Stimulated activated naive CD4-positive, alpha-beta T cell treated with Interleukin-2 at 50 U/mL for 16 hours (primary cell): ENCODE measurements at regions not wholly inside any gene's neighbourhood (a gene's known extent, or its start where the extent isn't known, plus 50 kb on each side); places are given as distances from the start of the nearest gene placed in this dataset.
"Not testable (repeated sequence)": the region's sequence is repeated elsewhere in the genome, so short reads cannot be mapped to it uniquely, and the experiment has no call there.

Experiments used
- DNase-seq: peaks from one replicate; lab custom pipeline; 2025; lab: John Stamatoyannopoulos, UW

GRCh38 chr2:190742431-190742830 lies 93.5 kb downstream of the NAB1 start:
- no peak for DNase-seq

- DNase-seq: no peak
These were observed 95.2 kb downstream of the NAB1 start for GRCh38 chr2:190744041-190744440.

- no peak for DNase-seq
These were observed 98.3 kb downstream of the NAB1 start for GRCh38 chr2:190746971-190747761.

- DNase-seq: no peak
These were observed 100.1 kb downstream of the NAB1 start for GRCh38 chr2:190748966-190749365.

- no peak for DNase-seq
These were observed 107.0 kb downstream of the NAB1 start for GRCh38 chr2:190755772-190756415.

GRCh38 chr2:190759749-190760213 lies 110.9 kb downstream of the NAB1 start:
- DNase-seq: no peak

GRCh38 chr2:190760353-190761150 lies 111.7 kb downstream of the NAB1 start:
- DNase-seq: not testable (repeated sequence)

- DNase-seq: not testable (repeated sequence)
These were observed 112.3 kb downstream of the NAB1 start for GRCh38 chr2:190761216-190761615.

GRCh38 chr2:190762566-190762965 lies 113.7 kb downstream of the NAB1 start:
- DNase-seq: no peak

GRCh38 chr2:190763100-190763499 lies 114.2 kb downstream of the NAB1 start:
- DNase-seq: no peak

- peak; percentile 32 for DNase-seq
These were observed 115.1 kb downstream of the NAB1 start for GRCh38 chr2:190763901-190764514.

- no peak for DNase-seq
These were observed 115.0 kb upstream of the GLS start for GRCh38 chr2:190765386-190766173.

- DNase-seq: no peak
These were observed 114.4 kb upstream of the GLS start for GRCh38 chr2:190766174-190766572.

GRCh38 chr2:190766595-190766994 lies 114.0 kb upstream of the GLS start:
- DNase-seq: no peak

- no peak for DNase-seq
These were observed 112.8 kb upstream of the GLS start for GRCh38 chr2:190767821-190768220.

GRCh38 chr2:190769258-190769657 lies 111.4 kb upstream of the GLS start:
- DNase-seq: no peak

GRCh38 chr2:190771726-190772125 lies 108.9 kb upstream of the GLS start:
- DNase-seq: no peak

GRCh38 chr2:190780594-190780993 lies 100.0 kb upstream of the GLS start:
- no peak for DNase-seq

GRCh38 chr2:190781604-190782198 lies 98.9 kb upstream of the GLS start:
- peak; percentile 33 for DNase-seq

- no peak for DNase-seq
These were observed 98.4 kb upstream of the GLS start for GRCh38 chr2:190782264-190782663.
